WTC11 (cell line): ENCODE measurements at regions not wholly inside any gene's neighbourhood (a gene's known extent, or its start where the extent isn't known, plus 50 kb on each side); places are given as distances from the start of the nearest gene placed in this dataset.

Experiments
- ATAC-seq: fragments of 200-7000 bp; cut with Tn5 transposase; 2 replicates; pipeline ENCODE4 v1.10.0; 2021; ENCODE audit warnings: mild to moderate bottlenecking, moderate library complexity
- CTCF ChIA-PET: fragments of 300-600 bp; sonication (Branson Sonifier 250); formaldehyde crosslinking; loops from one replicate; lab custom pipeline; 2021; ENCODE audit warnings: antibody characterized with exemption; lab: Charles Lee
- POLR2A ChIA-PET: fragments of 350-600 bp; sonication (Branson Sonifier 250); formaldehyde crosslinking; loops from one replicate; lab custom pipeline; 2021; ENCODE audit warnings: antibody characterized with exemption; lab: Charles Lee
- DNase-seq: peaks from one replicate; pipeline ENCODE4 v3.0.0; 2021; ENCODE audit warnings: low spot score
- H3K27ac Mint-ChIP-seq: 2 replicates; pipeline ENCODE4 v1.8.0; 2021; ENCODE audit warnings: mixed read lengths
- H3K27me3 Mint-ChIP-seq: 2 replicates; pipeline ENCODE4 v1.8.0; 2021; ENCODE audit warnings: low read depth, mild to moderate bottlenecking, moderate library complexity, mixed read lengths
- H3K36me3 Mint-ChIP-seq: 2 replicates; pipeline ENCODE4 v1.8.0; 2021; ENCODE audit warnings: mixed read lengths
- H3K4me1 Mint-ChIP-seq: 2 replicates; pipeline ENCODE4 v1.8.0; 2022; ENCODE audit warnings: mixed read lengths
- H3K4me3 Mint-ChIP-seq: 2 replicates; pipeline ENCODE4 v1.8.0; 2021; ENCODE audit warnings: mild to moderate bottlenecking, moderate library complexity, mixed read lengths
- H3K9me3 Mint-ChIP-seq: 2 replicates; pipeline ENCODE4 v1.8.0; 2021; ENCODE audit warnings: mixed read lengths
- ARID4B ChIP-seq: sonication (generic); formaldehyde crosslinking; IDR thresholded peaks from 2 replicates; pipeline ENCODE4 v1.8.0; 2023; ENCODE audit warnings: missing genetic modification reagents, mild to moderate bottlenecking, borderline replicate concordance
- CTCF ChIP-seq: fragments of 200-600 bp; IDR thresholded peaks from 2 replicates; pipeline ENCODE4 v1.8.0; 2022; ENCODE audit warnings: antibody characterized with exemption
- FOXP1 ChIP-seq: sonication (generic); formaldehyde crosslinking; IDR thresholded peaks from 2 replicates; pipeline ENCODE4 v1.8.0; 2022; ENCODE audit warnings: missing genetic modification reagents, mild to moderate bottlenecking, moderate library complexity, borderline replicate concordance
- IRF1 ChIP-seq: sonication (generic); formaldehyde crosslinking; IDR thresholded peaks from 2 replicates; pipeline ENCODE4 v1.8.0; 2023; ENCODE audit warnings: missing genetic modification reagents
- IRF2 ChIP-seq: sonication (generic); formaldehyde crosslinking; IDR thresholded peaks from 2 replicates; pipeline ENCODE4 v1.8.0; 2022; ENCODE audit warnings: low read depth, missing genetic modification reagents, borderline replicate concordance
- MAX ChIP-seq: sonication (generic); formaldehyde crosslinking; IDR thresholded peaks from 2 replicates; pipeline ENCODE4 v1.8.0; 2022; ENCODE audit warnings: mild to moderate bottlenecking, missing genetic modification reagents
- SOX15 ChIP-seq: fragments of 250-450 bp; sonication (Bioruptor Pico); IDR thresholded peaks from 2 replicates; pipeline ENCODE4 v1.9.0; 2021; ENCODE audit warnings: mild to moderate bottlenecking
- TEAD1 ChIP-seq: sonication (generic); formaldehyde crosslinking; IDR thresholded peaks from 2 replicates; pipeline ENCODE4 v1.8.0; 2022; ENCODE audit warnings: mild to moderate bottlenecking, missing genetic modification reagents
- ZNF232 ChIP-seq: sonication (generic); formaldehyde crosslinking; IDR thresholded peaks from 2 replicates; pipeline ENCODE4 v1.8.0; 2022; ENCODE audit warnings: mild to moderate bottlenecking, missing genetic modification reagents
- ZNF281 ChIP-seq: sonication (generic); formaldehyde crosslinking; IDR thresholded peaks from 2 replicates; pipeline ENCODE4 v1.8.0; 2023; ENCODE audit warnings: mild to moderate bottlenecking, missing genetic modification reagents
- ZNF317 ChIP-seq: sonication (generic); formaldehyde crosslinking; IDR thresholded peaks from 2 replicates; pipeline ENCODE4 v1.8.1; 2023; ENCODE audit warnings: low read depth, mild to moderate bottlenecking, moderate library complexity, missing genetic modification reagents, borderline replicate concordance
- ZNF396 ChIP-seq: fragments of 250-450 bp; sonication (Bioruptor Pico); IDR thresholded peaks from 2 replicates; pipeline ENCODE4 v1.8.0; 2021; ENCODE audit warnings: mild to moderate bottlenecking, moderate library complexity, borderline replicate concordance
- ZNF416 ChIP-seq: fragments of 250-450 bp; sonication (Bioruptor Pico); IDR thresholded peaks from 2 replicates; pipeline ENCODE4 v1.9.0; 2021; ENCODE audit warnings: mild to moderate bottlenecking, inconsistent platforms
- TF ChIP-seq, protein P1 (sequence below): sonication (generic); formaldehyde crosslinking; IDR thresholded peaks from 2 replicates; pipeline ENCODE4 v1.8.1; 2023; ENCODE audit warnings: mild to moderate bottlenecking, missing genetic modification reagents
- TF ChIP-seq, protein P2 (sequence below): sonication (generic); formaldehyde crosslinking; IDR thresholded peaks from 2 replicates; pipeline ENCODE4 v1.8.0; 2022; ENCODE audit warnings: mild to moderate bottlenecking, missing genetic modification reagents
- TF ChIP-seq, protein P3 (sequence below): fragments of 250-450 bp; sonication (Bioruptor Pico); conservative IDR thresholded peaks from 2 replicates; pipeline ENCODE4 v1.9.0; 2021; ENCODE audit warnings: mild to moderate bottlenecking
- TF ChIP-seq, protein P4 (sequence below): sonication (generic); formaldehyde crosslinking; IDR thresholded peaks from 2 replicates; pipeline ENCODE4 v1.8.1; 2022; ENCODE audit warnings: low read depth, missing genetic modification reagents, borderline replicate concordance
- TF ChIP-seq, protein P5 (sequence below): fragments of 250-450 bp; sonication (Bioruptor Pico); IDR thresholded peaks from 2 replicates; pipeline ENCODE4 v2.1.2; 2022; ENCODE audit warnings: mild to moderate bottlenecking, moderate library complexity

- no peak overlapping the region for H3K4me3 Mint-ChIP-seq
- CTCF ChIA-PET, result no interaction called here
- POLR2A ChIA-PET, result interaction anchor here (0.6 kb wide), 1 partner anchor 630 kb away, joined by 4 read pairs; no protein-coding TSS in a partner anchor
- TF ChIP-seq ZNF416 (CRISPR knock-in tag), result no peak
- TF ChIP-seq, protein P1, sequence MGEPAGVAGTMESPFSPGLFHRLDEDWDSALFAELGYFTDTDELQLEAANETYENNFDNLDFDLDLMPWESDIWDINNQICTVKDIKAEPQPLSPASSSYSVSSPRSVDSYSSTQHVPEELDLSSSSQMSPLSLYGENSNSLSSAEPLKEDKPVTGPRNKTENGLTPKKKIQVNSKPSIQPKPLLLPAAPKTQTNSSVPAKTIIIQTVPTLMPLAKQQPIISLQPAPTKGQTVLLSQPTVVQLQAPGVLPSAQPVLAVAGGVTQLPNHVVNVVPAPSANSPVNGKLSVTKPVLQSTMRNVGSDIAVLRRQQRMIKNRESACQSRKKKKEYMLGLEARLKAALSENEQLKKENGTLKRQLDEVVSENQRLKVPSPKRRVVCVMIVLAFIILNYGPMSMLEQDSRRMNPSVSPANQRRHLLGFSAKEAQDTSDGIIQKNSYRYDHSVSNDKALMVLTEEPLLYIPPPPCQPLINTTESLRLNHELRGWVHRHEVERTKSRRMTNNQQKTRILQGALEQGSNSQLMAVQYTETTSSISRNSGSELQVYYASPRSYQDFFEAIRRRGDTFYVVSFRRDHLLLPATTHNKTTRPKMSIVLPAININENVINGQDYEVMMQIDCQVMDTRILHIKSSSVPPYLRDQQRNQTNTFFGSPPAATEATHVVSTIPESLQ (CRISPR knock-in tag), result no peak
- no peak for TF ChIP-seq ZNF396 (CRISPR knock-in tag)
- no peak for TF ChIP-seq ARID4B (CRISPR knock-in tag)
- TF ChIP-seq IRF1 (CRISPR knock-in tag), result no peak
- no peak for TF ChIP-seq FOXP1
- no peak for TF ChIP-seq CTCF
- TF ChIP-seq TEAD1 (CRISPR knock-in tag), result no peak
- TF ChIP-seq, protein P2, sequence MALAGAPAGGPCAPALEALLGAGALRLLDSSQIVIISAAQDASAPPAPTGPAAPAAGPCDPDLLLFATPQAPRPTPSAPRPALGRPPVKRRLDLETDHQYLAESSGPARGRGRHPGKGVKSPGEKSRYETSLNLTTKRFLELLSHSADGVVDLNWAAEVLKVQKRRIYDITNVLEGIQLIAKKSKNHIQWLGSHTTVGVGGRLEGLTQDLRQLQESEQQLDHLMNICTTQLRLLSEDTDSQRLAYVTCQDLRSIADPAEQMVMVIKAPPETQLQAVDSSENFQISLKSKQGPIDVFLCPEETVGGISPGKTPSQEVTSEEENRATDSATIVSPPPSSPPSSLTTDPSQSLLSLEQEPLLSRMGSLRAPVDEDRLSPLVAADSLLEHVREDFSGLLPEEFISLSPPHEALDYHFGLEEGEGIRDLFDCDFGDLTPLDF (CRISPR knock-in tag), result no peak
- TF ChIP-seq MAX (CRISPR knock-in tag), result no peak
- TF ChIP-seq IRF2, result no peak
- no peak for TF ChIP-seq ZNF232
- TF ChIP-seq, protein P3, sequence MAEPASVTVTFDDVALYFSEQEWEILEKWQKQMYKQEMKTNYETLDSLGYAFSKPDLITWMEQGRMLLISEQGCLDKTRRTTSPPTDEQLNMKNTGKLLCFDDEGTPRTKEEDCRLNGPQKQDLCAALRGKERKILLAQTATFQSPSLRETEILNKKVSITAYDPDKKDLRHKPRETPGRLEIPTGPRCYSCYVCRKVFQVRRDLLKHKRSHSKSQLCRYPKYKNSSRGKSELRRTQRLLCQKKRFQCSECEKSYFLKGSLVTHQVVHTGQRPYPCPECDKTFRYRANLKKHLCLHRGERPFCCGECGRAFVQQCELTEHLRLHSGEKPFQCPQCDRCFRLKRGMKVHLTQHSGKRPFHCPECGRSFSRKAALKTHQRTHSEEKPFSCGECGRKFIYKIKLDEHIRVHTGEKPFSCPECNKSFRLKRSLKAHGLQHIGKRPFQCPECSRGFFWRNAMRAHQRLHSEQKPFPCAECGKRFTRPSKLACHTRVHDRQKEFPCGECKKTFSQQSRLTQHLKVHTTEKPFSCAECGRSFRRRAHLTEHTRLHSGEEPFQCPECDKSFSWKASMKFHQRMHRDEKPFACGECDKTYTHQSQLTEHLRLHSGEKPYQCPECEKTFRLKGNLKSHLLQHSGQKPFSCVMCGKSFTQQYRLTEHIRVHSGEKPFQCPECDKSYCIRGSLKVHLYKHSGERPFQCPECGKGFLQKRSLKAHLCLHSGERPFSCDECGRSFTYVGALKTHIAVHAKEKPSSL (CRISPR knock-in tag), result no peak
- TF ChIP-seq ZNF281 (CRISPR knock-in tag), result no peak
- TF ChIP-seq, protein P4, sequence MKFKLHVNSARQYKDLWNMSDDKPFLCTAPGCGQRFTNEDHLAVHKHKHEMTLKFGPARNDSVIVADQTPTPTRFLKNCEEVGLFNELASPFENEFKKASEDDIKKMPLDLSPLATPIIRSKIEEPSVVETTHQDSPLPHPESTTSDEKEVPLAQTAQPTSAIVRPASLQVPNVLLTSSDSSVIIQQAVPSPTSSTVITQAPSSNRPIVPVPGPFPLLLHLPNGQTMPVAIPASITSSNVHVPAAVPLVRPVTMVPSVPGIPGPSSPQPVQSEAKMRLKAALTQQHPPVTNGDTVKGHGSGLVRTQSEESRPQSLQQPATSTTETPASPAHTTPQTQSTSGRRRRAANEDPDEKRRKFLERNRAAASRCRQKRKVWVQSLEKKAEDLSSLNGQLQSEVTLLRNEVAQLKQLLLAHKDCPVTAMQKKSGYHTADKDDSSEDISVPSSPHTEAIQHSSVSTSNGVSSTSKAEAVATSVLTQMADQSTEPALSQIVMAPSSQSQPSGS (CRISPR knock-in tag), result no peak
- no peak for TF ChIP-seq ZNF317 (CRISPR knock-in tag)
- no peak for TF ChIP-seq SOX15 (CRISPR knock-in tag)
- TF ChIP-seq, protein P5, sequence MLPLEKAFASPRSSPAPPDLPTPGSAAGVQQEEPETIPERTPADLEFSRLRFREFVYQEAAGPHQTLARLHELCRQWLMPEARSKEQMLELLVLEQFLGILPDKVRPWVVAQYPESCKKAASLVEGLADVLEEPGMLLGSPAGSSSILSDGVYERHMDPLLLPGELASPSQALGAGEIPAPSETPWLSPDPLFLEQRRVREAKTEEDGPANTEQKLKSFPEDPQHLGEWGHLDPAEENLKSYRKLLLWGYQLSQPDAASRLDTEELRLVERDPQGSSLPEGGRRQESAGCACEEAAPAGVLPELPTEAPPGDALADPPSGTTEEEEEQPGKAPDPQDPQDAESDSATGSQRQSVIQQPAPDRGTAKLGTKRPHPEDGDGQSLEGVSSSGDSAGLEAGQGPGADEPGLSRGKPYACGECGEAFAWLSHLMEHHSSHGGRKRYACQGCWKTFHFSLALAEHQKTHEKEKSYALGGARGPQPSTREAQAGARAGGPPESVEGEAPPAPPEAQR (CRISPR knock-in tag), result no peak
These were observed 215.5 kb downstream of the ZNF608 start for GRCh38 chr5:124530916-124531315.

More at GRCh38 chr5:124530916-124531315, 215.5 kb downstream of the ZNF608 start:
- ATAC-seq (no peak), DNase-seq (no peak)
- H3K4me1 Mint-ChIP-seq, result no peaks in the 10 kb centered on the region
- H3K27ac Mint-ChIP-seq, result no peak overlapping the region
- H3K9me3 Mint-ChIP-seq, result peaks cover 34% of the 10 kb centered on the region
- H3K36me3 Mint-ChIP-seq, result peaks cover 5% of the 10 kb centered on the region; the same call in 1 of the 2 replicates
- no peaks in the 10 kb centered on the region; the same call in none of the 2 replicates for H3K27me3 Mint-ChIP-seq
